Lower leg skin (tissue), 3 donors: ENCODE measurements at regions not wholly inside any gene's neighbourhood (a gene's known extent, or its start where the extent isn't known, plus 50 kb on each side); places are given as distances from the start of the nearest gene placed in this dataset.

Source experiments
- POLR2A ChIP-seq, 2 donors: fragments of 450-650 bp; IDR thresholded peaks; one replicate each; pipeline ENCODE4 v1.6.1; 2016 to 2017; ENCODE audit warnings: antibody characterized with exemption in 2 of 2, mild to moderate bottlenecking in 1 of 2, moderate library complexity in 1 of 2
- TF ChIP-seq, protein P1 (sequence below), 3 donors: fragments of 450-650 bp; IDR thresholded peaks; one replicate each; pipeline ENCODE4 v1.5.1; 2016; ENCODE audit warnings: antibody characterized with exemption in 3 of 3, mild to moderate bottlenecking in 3 of 3, moderate library complexity in 2 of 3

GRCh38 chr13:66218583-66218982 is 1011.6 kb downstream of the PCDH9 start:
- TF ChIP-seq, protein P1, sequence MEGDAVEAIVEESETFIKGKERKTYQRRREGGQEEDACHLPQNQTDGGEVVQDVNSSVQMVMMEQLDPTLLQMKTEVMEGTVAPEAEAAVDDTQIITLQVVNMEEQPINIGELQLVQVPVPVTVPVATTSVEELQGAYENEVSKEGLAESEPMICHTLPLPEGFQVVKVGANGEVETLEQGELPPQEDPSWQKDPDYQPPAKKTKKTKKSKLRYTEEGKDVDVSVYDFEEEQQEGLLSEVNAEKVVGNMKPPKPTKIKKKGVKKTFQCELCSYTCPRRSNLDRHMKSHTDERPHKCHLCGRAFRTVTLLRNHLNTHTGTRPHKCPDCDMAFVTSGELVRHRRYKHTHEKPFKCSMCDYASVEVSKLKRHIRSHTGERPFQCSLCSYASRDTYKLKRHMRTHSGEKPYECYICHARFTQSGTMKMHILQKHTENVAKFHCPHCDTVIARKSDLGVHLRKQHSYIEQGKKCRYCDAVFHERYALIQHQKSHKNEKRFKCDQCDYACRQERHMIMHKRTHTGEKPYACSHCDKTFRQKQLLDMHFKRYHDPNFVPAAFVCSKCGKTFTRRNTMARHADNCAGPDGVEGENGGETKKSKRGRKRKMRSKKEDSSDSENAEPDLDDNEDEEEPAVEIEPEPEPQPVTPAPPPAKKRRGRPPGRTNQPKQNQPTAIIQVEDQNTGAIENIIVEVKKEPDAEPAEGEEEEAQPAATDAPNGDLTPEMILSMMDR (IDR thresholded peaks at IDR 0.05) = no peak
- TF ChIP-seq POLR2A (IDR thresholded peaks at IDR 0.05) = no peak
